Fibroblast of mammary gland (primary cell): ENCODE measurements at regions not wholly inside any gene's neighbourhood (a gene's known extent, or its start where the extent isn't known, plus 50 kb on each side); places are given as distances from the start of the nearest gene placed in this dataset.
"Not testable (repeated sequence)": the region's sequence is repeated elsewhere in the genome, so short reads cannot be mapped to it uniquely, and the experiment has no call there.

Source experiments
- DNase-seq: peaks from one replicate; pipeline ENCODE4 v3.0.0-alpha.2; 2010; ENCODE audit warnings: low read depth
- H3K4me3 ChIP-seq: 2 replicates; pipeline ENCODE4 v1.5.1; 2011; ENCODE audit warnings: low read depth, mild to moderate bottlenecking, low read length, moderate library complexity; ENCODE audit not compliant: control insufficient read depth
- TF ChIP-seq, protein P1 (sequence below): conservative IDR thresholded peaks from 2 replicates; pipeline ENCODE4 v1.5.1; 2011; ENCODE audit warnings: low read depth, low read length, inconsistent platforms; ENCODE audit not compliant: control insufficient read depth, insufficient read depth

DNA sequence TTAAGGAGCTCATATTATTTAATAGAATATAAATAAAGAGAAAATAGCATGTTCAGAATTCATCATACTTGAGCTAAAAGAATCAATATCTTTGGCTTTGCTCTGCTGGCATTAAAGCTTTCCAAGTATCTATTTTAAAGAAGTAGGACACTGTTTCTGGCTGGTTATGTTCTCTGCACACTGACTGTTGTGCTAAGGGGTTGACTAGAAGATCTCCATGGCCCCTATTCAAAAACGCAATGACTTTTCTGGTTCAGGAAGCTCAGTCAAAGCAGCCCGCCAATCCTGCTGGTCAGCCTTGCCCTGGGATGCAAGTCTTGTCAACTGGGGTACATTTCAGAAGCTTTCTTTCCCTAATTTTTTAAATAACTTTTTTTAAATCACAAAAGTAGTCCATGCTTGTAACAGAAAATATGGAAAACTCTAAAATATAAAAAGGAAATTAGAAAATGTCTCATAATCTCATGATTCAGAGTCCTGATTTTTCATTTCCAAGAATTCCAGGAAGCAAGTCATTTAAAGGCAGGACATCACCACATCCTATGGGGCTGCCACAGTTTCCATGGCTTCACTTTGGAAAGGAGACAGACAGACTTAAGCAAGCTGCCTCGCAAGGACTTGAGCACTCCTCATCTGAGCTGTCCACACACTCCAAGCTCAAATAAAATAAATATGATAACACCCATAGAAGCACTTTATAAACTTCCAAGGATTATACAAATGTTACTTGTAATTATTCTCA lies 195.1 kb downstream of the TXNL1 start:
- DNase-seq = no peak
- H3K4me3 ChIP-seq = no peak overlapping the region
- TF ChIP-seq, protein P1, sequence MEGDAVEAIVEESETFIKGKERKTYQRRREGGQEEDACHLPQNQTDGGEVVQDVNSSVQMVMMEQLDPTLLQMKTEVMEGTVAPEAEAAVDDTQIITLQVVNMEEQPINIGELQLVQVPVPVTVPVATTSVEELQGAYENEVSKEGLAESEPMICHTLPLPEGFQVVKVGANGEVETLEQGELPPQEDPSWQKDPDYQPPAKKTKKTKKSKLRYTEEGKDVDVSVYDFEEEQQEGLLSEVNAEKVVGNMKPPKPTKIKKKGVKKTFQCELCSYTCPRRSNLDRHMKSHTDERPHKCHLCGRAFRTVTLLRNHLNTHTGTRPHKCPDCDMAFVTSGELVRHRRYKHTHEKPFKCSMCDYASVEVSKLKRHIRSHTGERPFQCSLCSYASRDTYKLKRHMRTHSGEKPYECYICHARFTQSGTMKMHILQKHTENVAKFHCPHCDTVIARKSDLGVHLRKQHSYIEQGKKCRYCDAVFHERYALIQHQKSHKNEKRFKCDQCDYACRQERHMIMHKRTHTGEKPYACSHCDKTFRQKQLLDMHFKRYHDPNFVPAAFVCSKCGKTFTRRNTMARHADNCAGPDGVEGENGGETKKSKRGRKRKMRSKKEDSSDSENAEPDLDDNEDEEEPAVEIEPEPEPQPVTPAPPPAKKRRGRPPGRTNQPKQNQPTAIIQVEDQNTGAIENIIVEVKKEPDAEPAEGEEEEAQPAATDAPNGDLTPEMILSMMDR = no peak

DNA sequence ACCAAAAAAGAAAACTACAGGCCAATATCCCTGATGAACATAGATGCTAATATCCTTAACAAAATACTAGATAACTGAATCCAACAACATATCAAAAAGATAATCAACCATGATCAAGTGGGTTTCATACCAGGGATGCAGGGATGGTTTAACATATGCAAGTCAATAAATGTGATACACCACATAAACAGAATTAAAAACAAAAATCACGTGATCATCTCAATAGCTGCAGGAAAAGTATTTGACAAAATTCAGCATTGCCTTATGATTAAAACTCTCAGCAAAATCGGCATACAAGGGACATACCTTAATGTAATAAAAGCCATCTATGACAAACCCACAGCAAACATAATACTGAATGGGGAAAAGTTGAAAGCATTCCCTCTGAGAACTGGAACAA lies 199.9 kb downstream of the TXNL1 start:
- DNase-seq, H3K4me3 ChIP-seq: not testable (repeated sequence)

DNA sequence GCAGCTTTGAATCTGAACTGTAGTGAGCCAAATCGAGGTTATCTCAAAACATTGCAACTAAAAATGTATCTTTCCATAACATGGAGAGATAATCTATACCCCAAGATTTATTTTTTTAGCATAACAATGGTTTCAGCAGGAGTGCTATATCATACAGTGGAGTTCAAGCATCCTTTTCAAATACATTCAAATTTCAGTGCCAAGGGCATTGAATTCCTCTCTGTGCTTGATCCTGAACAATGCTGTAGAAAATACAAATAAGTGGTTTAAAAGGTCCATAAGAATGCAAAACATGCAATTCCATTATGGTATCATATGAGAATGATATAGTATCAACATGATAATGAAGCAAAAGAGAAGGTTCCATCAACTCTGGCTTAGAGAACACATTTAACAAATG lies 201.7 kb downstream of the TXNL1 start:
- no peak for DNase-seq
- TF ChIP-seq, protein P1 = no peak
- H3K4me3 ChIP-seq = no peak overlapping the region

DNA sequence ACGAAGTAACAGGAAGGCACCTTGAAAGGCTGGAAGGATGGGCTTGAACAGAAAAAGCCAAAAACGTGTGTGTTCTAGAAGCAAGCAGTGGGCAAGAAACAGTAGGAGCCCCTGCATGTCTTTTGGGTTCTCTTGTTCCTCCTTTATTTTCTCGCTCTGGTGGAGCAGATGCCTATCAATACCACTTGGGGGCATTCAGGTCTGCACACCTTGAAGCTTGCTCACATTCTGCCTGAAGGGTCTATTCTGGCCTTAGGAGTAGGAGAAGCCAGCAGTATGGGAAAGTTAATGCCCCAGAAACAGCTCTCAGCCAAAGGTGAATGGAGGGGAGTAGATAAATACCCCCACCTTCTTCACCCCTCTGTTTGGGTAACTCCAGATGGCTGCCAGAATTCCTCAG lies 204.5 kb downstream of the TXNL1 start:
- TF ChIP-seq, protein P1 = no peak
- no peak overlapping the region for H3K4me3 ChIP-seq
- DNase-seq = no peak

DNA sequence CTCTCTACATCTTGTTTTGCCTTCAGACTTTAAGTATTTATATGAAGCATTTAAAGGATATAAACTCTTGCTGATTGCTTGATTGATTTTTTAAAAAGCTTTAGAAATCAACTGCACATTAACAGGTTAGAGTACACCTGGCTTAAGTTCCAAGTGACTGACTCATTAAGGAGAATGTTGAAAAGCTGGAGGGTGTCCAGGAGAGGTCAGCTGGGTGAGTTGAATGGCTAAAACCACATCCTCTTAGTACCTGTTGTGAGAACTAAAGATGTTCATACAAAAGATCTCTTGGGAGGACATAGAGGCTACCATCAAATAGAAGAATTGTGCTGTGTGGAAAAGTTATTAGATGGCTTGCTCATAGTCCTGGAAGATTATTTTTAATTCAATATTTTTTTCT lies 206.8 kb downstream of the TXNL1 start:
- DNase-seq = peak; percentile 6
- TF ChIP-seq, protein P1 = no peak
- H3K4me3 ChIP-seq = no peak overlapping the region

DNA sequence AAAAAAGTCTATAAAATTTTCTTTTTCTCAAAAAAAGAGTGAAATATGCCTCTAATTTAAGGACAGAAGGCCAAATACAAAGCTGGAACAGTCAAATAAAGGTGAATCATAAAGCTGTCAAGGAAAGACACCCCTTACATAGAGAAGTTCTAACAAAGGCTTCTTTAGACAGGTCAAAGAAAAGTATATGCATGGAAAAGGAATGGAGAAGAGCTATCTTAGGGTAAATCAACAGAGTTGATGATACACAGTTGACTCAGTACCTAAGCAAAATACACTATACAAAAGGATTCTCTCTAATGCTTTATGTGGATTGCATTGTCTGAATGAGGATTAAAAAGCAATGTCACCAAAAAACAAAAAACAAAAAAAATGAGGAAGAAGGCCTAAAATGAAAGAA lies 214.8 kb downstream of the TXNL1 start:
- no peak overlapping the region for H3K4me3 ChIP-seq
- DNase-seq = no peak
- TF ChIP-seq, protein P1 = no peak

DNA sequence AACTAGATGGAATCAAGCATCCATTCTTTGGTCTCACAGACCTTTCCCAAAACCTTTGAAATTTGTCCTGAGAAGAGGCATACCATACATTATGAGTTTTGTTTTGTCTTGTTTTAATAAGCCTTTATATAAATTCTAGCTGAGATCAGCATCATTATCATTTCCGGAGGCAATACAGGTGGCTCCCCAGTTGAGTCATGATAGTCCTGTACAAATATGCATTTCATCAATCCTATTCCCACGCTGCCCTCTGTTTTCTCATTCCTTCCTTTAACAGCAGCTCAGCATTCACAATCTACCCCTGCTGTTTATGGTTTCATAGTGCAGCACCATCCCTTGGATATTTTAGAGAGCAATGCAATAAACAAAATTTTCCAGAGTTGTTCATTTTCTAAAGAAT lies 216.7 kb downstream of the TXNL1 start:
- DNase-seq = no peak
- H3K4me3 ChIP-seq = no peak overlapping the region
- TF ChIP-seq, protein P1 = no peak

DNA sequence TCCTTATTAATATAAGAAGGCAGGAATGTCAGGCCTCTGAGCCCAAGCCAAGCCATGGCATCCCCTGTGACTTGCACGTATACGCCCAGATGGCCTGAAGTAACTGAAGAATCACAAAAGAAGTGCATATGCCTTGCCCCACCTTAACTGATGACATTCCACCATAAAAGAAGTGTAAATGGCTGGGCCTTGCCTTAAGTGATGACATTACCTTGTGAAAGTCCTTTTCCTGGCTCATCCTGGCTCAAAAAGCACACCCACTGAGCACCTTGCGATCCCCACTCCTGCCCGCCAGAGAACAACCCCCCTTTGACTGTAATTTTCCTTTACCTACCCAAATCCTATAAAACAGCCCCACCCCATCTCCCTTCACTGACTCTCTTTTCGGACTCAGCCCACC lies 217.5 kb downstream of the TXNL1 start:
- H3K4me3 ChIP-seq, DNase-seq: not testable (repeated sequence)
